BLaER1 (cell line): ENCODE measurements at regions not wholly inside any gene's neighbourhood (a gene's known extent, or its start where the extent isn't known, plus 50 kb on each side); places are given as distances from the start of the nearest gene placed in this dataset.

Experiments
- H3K27ac ChIP-seq: shearing (Covaris generic); formaldehyde crosslinking; 2 replicates; pipeline ENCODE4 v1.8.1; 2022
- H3K27me3 ChIP-seq: shearing (Covaris generic); formaldehyde crosslinking; 2 replicates; pipeline ENCODE4 v1.8.1; 2022
- H3K36me3 ChIP-seq: shearing (Covaris generic); formaldehyde crosslinking; 2 replicates; pipeline ENCODE4 v1.8.1; 2022
- H3K4me1 ChIP-seq: shearing (Covaris generic); formaldehyde crosslinking; 2 replicates; pipeline ENCODE4 v1.8.1; 2022
- H3K4me2 ChIP-seq: shearing (Covaris generic); formaldehyde crosslinking; 2 replicates; pipeline ENCODE4 v1.8.1; 2022
- H3K4me3 ChIP-seq: shearing (Covaris generic); formaldehyde crosslinking; 2 replicates; pipeline ENCODE4 v1.8.1; 2022
- H3K9ac ChIP-seq: shearing (Covaris generic); formaldehyde crosslinking; 2 replicates; pipeline ENCODE4 v1.8.1; 2022
- H3K9me3 ChIP-seq: shearing (Covaris generic); formaldehyde crosslinking; 2 replicates; pipeline ENCODE4 v1.8.1; 2022
- H4K20me1 ChIP-seq: shearing (Covaris generic); formaldehyde crosslinking; 2 replicates; pipeline ENCODE4 v1.8.1; 2022
- Cebpa-rat ChIP-seq: shearing (Covaris generic); IDR thresholded peaks from 2 replicates; pipeline ENCODE4 v1.8.1; 2022

GRCh38 chr1:55640708-55641473 is 425.7 kb upstream of the USP24 start:
- Histone ChIP-seq H4K20me1 (no peaks in the 10 kb centered on the region), H3K9ac (peak overlapping the region; percentile 55), H3K36me3 (no peaks in the 10 kb centered on the region), H3K9me3 (no peaks in the 10 kb centered on the region), H3K4me1 (peaks cover 13% of the 10 kb centered on the region), H3K27me3 (no peaks in the 10 kb centered on the region), H3K27ac (peak overlapping the region; percentile 63), H3K4me3 (peak overlapping the region; percentile 52), H3K4me2 (peak overlapping the region; percentile 82)
- TF ChIP-seq Cebpa-rat, result no peak

GRCh38 chr1:55639526-55639925 is 424.4 kb upstream of the USP24 start:
- Histone ChIP-seq H4K20me1 (no peaks in the 10 kb centered on the region), H3K36me3 (no peaks in the 10 kb centered on the region), H3K9me3 (no peaks in the 10 kb centered on the region), H3K4me1 (peaks cover 13% of the 10 kb centered on the region), H3K27ac (no peak overlapping the region), H3K4me3 (no peak overlapping the region), H3K4me2 (no peak overlapping the region), H3K27me3 (no peaks in the 10 kb centered on the region), H3K9ac (no peak overlapping the region)
- TF ChIP-seq Cebpa-rat, result no peak

- Histone ChIP-seq H3K4me3 (no peak overlapping the region), H4K20me1 (no peaks in the 10 kb centered on the region), H3K9ac (no peak overlapping the region), H3K27ac (no peak overlapping the region), H3K4me2 (no peak overlapping the region), H3K36me3 (no peaks in the 10 kb centered on the region), H3K27me3 (no peaks in the 10 kb centered on the region), H3K9me3 (no peaks in the 10 kb centered on the region), H3K4me1 (peaks cover 13% of the 10 kb centered on the region)
- no peak for TF ChIP-seq Cebpa-rat
Measured at GRCh38 chr1:55639051-55639450, 423.9 kb upstream of the USP24 start.

- Histone ChIP-seq H3K9me3 (no peaks in the 10 kb centered on the region), H3K4me3 (no peak overlapping the region), H4K20me1 (no peaks in the 10 kb centered on the region), H3K27me3 (no peaks in the 10 kb centered on the region), H3K27ac (no peak overlapping the region), H3K36me3 (no peaks in the 10 kb centered on the region), H3K4me2 (no peak overlapping the region), H3K9ac (no peak overlapping the region), H3K4me1 (peaks cover 12% of the 10 kb centered on the region)
- TF ChIP-seq Cebpa-rat, result no peak
Measured at GRCh38 chr1:55636696-55637095, 421.5 kb upstream of the USP24 start.

GRCh38 chr1:55635856-55636255 is 420.7 kb upstream of the USP24 start:
- no peaks in the 10 kb centered on the region for H3K27me3 ChIP-seq
- no peak overlapping the region for H3K4me3 ChIP-seq
- no peaks in the 10 kb centered on the region for H3K36me3 ChIP-seq
- TF ChIP-seq Cebpa-rat, result no peak
- H3K9ac ChIP-seq, result no peak overlapping the region
- peaks cover 4% of the 10 kb centered on the region for H3K4me1 ChIP-seq
- no peak overlapping the region for H3K4me2 ChIP-seq
- no peaks in the 10 kb centered on the region for H4K20me1 ChIP-seq
- H3K27ac ChIP-seq, result no peak overlapping the region
- no peaks in the 10 kb centered on the region for H3K9me3 ChIP-seq

- no peak overlapping the region for H3K27ac ChIP-seq
- H4K20me1 ChIP-seq, result no peaks in the 10 kb centered on the region
- no peaks in the 10 kb centered on the region for H3K4me1 ChIP-seq
- no peak for TF ChIP-seq Cebpa-rat
- no peaks in the 10 kb centered on the region for H3K9me3 ChIP-seq
- H3K36me3 ChIP-seq, result no peaks in the 10 kb centered on the region
- no peak overlapping the region for H3K4me2 ChIP-seq
- H3K9ac ChIP-seq, result no peak overlapping the region
- H3K4me3 ChIP-seq, result no peak overlapping the region
- no peaks in the 10 kb centered on the region for H3K27me3 ChIP-seq
Measured at GRCh38 chr1:55634516-55634915, 419.4 kb upstream of the USP24 start.

GRCh38 chr1:55632906-55633305 is 417.7 kb upstream of the USP24 start:
- H3K4me2 ChIP-seq, result no peak overlapping the region
- H3K36me3 ChIP-seq, result no peaks in the 10 kb centered on the region
- TF ChIP-seq Cebpa-rat, result no peak
- H3K4me3 ChIP-seq, result no peak overlapping the region
- H3K9ac ChIP-seq, result no peak overlapping the region
- no peaks in the 10 kb centered on the region for H3K4me1 ChIP-seq
- no peaks in the 10 kb centered on the region for H4K20me1 ChIP-seq
- no peaks in the 10 kb centered on the region for H3K9me3 ChIP-seq
- no peaks in the 10 kb centered on the region for H3K27me3 ChIP-seq
- H3K27ac ChIP-seq, result no peak overlapping the region

- TF ChIP-seq Cebpa-rat, result no peak
- Histone ChIP-seq H3K4me3 (no peak overlapping the region), H3K9ac (no peak overlapping the region), H3K9me3 (no peaks in the 10 kb centered on the region), H3K27me3 (no peaks in the 10 kb centered on the region), H3K27ac (no peak overlapping the region), H3K36me3 (no peaks in the 10 kb centered on the region), H3K4me1 (no peaks in the 10 kb centered on the region), H3K4me2 (no peak overlapping the region), H4K20me1 (no peaks in the 10 kb centered on the region)
Measured at GRCh38 chr1:55632058-55632457, 416.9 kb upstream of the USP24 start.

- H3K27ac ChIP-seq, result no peak overlapping the region
- no peaks in the 10 kb centered on the region for H3K36me3 ChIP-seq
- H3K9ac ChIP-seq, result no peak overlapping the region
- no peaks in the 10 kb centered on the region for H3K27me3 ChIP-seq
- H3K4me3 ChIP-seq, result no peak overlapping the region
- no peak for TF ChIP-seq Cebpa-rat
- no peaks in the 10 kb centered on the region for H3K4me1 ChIP-seq
- no peaks in the 10 kb centered on the region for H4K20me1 ChIP-seq
- no peak overlapping the region for H3K4me2 ChIP-seq
- no peaks in the 10 kb centered on the region for H3K9me3 ChIP-seq
Measured at GRCh38 chr1:55631509-55631908, 416.3 kb upstream of the USP24 start.

- TF ChIP-seq Cebpa-rat, result no peak
- no peaks in the 10 kb centered on the region for H3K4me1 ChIP-seq
- no peaks in the 10 kb centered on the region for H3K27me3 ChIP-seq
- H4K20me1 ChIP-seq, result no peaks in the 10 kb centered on the region
- H3K9me3 ChIP-seq, result no peaks in the 10 kb centered on the region
- H3K36me3 ChIP-seq, result no peaks in the 10 kb centered on the region
- no peak overlapping the region for H3K4me2 ChIP-seq
- H3K9ac ChIP-seq, result no peak overlapping the region
- no peak overlapping the region for H3K27ac ChIP-seq
- H3K4me3 ChIP-seq, result no peak overlapping the region
Measured at GRCh38 chr1:55626326-55626725, 411.2 kb upstream of the USP24 start.

- Histone ChIP-seq H3K36me3 (no peaks in the 10 kb centered on the region), H3K4me1 (no peaks in the 10 kb centered on the region), H3K27me3 (no peaks in the 10 kb centered on the region), H3K4me3 (no peak overlapping the region), H3K27ac (no peak overlapping the region), H4K20me1 (no peaks in the 10 kb centered on the region), H3K9me3 (no peaks in the 10 kb centered on the region), H3K9ac (no peak overlapping the region), H3K4me2 (no peak overlapping the region)
- no peak for TF ChIP-seq Cebpa-rat
Measured at GRCh38 chr1:55624766-55625165, 409.6 kb upstream of the USP24 start.
